HG02852 (cell line): ENCODE measurements at regions not wholly inside any gene's neighbourhood (a gene's known extent, or its start where the extent isn't known, plus 50 kb on each side); places are given as distances from the start of the nearest gene placed in this dataset.

Source experiments
- ATAC-seq: cut with Tn5 transposase; IDR thresholded peaks from one replicate; pipeline ENCODE4 v1.9.1; 2021; ENCODE audit warnings: mild to moderate bottlenecking, moderate library complexity; ENCODE audit not compliant: unreplicated experiment

DNA sequence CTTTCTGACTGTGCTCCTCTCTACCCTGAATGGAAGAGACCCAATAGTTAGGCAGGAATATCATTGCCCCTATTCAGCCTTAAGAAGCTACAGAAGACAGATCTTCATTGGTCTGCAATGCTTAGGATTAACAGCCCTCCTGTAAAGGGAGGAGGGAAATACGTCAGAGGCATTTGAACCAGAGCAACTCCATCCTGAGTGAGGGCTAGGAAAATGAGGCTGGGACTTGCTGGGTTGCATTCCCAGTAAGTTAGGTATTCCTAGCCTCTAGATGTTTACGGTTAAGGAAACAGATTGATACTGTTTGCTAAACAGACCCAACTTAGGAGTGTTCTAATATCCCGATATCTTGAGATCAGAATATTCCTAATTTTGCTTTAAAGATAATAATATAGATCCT lies 63.5 kb downstream of the PCDH18 start:
- ATAC-seq, result no peak

DNA sequence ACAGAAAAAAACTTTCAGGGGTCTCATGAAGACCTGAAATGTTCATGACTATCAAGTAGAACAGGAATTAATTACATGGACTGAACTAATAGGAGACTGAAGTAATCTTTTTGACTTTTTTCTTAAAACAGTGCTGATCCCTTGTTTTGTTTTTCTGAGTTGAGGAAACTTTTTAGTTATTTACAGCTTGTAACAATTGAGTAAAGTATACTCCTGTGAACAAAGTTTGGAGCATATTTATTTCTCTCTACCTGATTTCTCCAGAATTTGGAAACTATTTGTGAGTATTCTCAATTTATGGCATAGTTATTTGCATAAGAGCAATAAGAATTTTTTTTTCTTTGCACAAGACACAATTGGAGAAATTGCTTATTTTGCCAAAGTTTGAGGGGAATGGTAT lies 64.8 kb downstream of the PCDH18 start:
- no peak for ATAC-seq

- no peak for ATAC-seq
Observed at GRCh38 chr4:137463377-137464003, 68.8 kb downstream of the PCDH18 start.

- no peak for ATAC-seq
Observed at GRCh38 chr4:137455647-137456321, 76.5 kb downstream of the PCDH18 start.

DNA sequence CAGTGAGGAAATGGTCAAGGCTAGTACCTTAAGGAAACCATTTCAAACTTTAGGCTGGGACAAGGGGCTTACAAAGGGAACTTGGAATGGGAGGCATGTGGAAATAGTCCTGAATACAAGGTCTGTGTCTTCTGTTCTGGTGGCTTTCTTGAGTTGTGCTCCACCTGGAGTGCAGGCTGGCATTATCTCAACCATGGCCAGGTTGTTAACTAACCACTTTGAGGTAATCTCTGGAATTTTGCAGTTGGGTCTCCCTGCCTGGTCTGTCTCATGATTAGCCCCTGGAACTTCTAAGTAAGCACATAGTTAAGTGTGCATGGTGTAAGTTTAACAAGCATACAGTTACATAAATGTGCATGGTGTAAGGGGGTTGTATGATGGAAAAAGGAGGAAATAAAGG lies 77.5 kb downstream of the PCDH18 start:
- no peak for ATAC-seq

DNA sequence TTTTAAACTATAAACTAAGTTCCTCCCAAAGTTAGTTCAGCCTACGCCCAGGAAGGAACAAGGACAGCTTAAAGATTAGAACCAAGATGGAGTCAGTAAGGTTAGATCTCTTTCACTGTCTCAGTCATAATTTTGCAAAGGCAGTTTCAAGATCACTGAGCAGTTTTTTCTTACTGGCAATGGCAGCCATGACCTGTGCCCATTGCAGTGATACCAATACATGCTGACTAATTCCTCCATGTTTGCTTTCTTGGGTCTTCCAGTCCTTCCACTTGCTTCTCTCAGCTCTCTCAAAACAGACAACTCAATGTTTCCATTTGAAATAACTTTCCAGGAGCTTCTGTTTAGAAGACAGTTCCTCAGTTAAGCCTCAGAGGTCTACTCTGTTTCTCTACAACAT lies 79.5 kb downstream of the PCDH18 start:
- ATAC-seq, result no peak

DNA sequence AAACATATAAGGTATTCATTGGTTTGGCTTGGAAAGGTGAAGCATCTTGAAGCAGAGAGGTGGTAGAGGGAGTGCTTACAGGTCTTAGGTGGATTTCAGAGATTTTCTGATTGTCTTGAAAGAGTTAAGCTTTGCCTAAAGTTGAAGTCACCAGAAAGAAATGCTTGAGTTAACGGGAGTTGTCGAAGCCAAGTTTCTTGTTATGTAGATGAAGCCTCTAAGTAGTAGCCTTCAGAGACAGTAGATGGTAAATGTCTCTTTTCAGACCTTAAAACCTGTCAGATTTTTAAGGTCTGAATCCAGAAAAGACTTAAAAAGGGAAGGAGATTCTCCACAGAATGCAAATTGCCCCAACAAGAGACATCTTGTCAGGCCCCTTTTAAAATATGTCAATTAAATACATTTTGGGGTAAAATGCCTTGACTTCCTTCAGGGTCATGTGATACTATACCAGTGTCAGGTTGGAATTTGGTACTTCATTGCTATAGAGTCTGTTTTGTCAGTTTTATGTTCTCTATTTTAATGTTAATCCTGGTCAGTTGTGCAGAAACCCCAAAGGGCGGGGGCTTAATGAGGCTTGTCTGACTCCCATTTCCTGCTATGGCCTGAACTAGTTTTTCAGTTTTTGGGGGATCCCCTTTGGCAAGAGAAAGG lies 81.0 kb downstream of the PCDH18 start:
- ATAC-seq, result no peak

DNA sequence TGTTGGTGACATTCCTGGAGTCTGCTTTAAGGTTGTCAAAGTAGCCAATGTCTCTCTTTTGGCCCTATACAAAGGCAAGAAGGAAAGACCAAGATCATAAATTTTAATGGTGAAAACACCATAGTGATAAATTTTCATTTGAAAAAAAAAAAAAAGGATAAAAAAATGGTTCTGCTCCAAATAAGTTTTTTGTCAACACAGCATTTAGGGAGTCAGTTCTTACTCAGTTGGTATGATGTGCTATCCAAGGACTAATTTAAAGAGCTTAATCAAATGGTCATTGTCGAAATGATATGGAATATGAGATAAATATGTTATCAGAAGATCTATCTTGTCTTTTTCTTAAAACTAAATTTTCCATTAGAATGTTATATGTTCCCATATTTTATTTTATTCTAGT lies 83.9 kb downstream of the PCDH18 start:
- ATAC-seq, result no peak

DNA sequence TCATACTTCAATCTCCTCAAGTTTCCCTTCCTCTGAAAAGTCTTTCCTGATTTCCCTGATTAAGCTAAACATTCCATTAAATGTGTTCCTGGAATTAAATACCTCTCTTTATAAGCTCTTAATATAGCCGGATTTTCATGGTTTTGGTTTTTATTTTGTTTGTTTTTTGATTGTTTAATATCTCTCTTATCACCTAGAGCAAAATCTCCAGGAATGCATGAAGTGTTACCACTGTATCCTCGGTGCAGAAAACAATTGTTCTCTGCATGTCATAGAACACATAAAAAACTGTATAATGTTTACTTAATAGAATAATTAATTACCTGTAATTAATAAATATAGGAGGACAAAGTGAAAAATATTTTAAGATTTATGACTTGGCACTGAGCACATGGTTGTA lies 86.2 kb downstream of the PCDH18 start:
- ATAC-seq, result no peak

GRCh38 chr4:137443031-137443800 lies 89.1 kb downstream of the PCDH18 start:
- ATAC-seq, result no peak

DNA sequence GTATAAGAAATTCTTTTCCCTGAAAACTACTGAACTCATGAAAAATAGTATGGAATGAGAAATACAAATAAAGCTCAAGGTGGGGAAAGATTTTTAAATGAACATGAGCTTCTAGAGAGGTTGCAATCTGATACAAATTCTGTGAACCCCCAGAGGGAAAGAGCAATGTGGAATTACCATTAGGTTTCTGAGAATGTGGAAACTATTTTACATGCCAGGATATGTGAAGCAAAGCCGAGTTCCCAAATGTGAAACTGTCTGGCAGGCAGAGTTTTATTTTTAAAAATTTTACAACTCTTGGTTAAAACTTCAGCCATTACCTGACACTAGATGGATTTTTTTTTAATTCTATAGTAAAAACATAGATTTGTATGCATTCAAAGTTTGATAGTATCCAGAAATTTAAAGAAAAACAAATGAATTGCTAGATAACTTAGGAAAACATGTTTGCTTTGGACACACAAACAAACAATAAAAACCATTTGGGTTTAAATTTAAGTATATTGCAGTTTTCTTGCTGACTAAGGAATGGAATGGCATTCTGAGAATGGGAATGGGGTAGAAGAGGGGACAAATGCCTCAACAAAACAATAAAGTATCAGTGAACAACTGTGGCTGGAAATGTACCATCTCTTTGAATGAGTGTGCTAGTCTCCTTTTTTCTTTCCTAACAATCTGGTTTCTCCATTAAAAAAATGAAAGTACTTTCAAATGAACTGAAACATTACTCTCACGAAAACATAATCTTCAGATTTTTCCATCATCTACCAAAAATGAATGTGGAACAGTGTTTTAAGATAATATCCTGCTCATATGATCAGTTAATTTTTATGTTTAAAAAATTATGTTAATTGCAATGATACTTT lies 99.6 kb downstream of the PCDH18 start:
- ATAC-seq, result no peak

DNA sequence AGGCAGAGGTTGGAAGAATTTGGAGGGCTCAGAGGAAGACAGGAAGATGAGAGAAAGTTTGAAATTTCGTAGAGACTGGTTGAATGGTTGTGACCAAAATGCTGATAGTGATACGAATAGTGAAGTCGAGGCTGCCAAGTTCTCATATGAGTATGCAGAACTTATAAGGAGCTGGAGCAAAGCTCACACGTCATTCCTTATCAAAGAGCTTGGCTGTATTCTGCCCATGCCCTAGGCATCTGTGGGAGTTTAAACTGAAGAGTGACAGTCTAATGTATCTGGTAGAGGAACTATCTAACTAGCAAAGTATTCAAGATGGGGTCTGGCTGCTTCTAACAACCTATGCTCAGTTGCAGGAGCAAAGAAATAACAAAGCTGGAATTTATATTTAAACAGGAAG lies 102.1 kb downstream of the PCDH18 start:
- no peak for ATAC-seq

DNA sequence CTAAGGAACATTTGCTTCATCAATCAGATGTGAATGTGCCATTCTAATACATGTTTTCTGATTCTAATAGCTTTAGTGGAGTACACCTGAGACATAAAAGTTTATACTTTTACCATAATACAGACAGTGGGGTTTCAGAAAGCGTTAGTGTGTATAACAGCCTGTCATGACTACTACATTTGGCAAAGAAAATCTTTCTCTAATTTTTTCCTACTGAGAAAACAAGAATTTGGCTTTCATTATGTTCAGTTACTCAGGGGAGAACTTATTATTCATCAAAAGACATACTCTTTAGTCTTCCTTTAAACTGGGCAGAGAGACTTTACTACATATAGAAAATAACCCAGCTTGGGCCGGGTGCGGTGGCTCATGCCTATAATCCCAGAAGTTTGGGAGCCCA lies 104.9 kb downstream of the PCDH18 start:
- ATAC-seq, result no peak

- no peak for ATAC-seq
Observed at GRCh38 chr4:137425281-137425680, 107.0 kb downstream of the PCDH18 start.

DNA sequence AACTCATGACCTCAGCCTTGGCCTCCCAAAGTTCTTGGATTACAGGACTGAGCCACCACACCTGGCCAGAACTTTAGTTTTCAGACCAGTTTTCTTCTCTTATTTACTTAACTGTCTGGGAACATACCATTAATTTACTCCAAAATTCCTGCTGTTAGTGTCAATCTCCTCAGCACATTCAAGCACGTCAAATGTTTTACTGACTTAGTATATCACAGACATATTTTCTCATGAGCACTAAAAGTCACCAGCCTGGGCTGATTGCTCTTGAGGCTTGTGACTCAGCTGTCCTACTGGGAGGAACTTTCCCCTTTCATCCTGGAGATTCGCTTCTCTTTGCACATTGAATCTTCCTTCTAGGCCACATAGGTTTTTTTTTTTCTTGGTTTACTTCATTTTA lies 109.6 kb downstream of the PCDH18 start:
- ATAC-seq, result no peak

GRCh38 chr4:137421796-137422195 lies 110.5 kb downstream of the PCDH18 start:
- ATAC-seq, result no peak

DNA sequence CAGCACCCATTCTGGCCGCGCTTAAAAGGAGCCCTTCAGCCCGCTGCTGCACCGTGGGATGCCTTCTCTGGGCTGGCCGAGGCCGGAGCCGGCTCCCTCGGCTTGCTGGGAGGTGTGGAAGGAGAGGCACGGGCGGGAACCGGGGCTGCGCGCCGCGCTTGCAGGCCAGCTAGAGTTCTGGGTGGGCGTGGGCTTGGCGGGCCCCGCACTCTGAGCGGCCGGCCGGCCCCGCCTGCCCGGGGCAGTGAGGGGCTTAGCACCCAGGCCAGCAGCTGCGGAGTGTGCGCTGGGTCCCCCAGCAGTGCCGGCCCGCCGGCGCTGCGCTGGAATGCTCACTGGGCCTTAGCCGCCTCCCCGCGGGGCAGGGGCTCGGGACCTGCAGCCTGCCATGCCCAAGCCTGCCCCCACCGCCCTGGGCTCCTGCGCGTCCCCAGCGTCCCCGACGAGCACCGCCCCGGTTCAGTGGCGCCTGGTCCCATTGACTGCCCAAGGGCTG lies 111.3 kb downstream of the PCDH18 start:
- ATAC-seq, result no peak

GRCh38 chr4:137417676-137418075 lies 114.6 kb downstream of the PCDH18 start:
- ATAC-seq, result no peak

GRCh38 chr4:137414802-137415201 lies 117.5 kb downstream of the PCDH18 start:
- ATAC-seq, result no peak

DNA sequence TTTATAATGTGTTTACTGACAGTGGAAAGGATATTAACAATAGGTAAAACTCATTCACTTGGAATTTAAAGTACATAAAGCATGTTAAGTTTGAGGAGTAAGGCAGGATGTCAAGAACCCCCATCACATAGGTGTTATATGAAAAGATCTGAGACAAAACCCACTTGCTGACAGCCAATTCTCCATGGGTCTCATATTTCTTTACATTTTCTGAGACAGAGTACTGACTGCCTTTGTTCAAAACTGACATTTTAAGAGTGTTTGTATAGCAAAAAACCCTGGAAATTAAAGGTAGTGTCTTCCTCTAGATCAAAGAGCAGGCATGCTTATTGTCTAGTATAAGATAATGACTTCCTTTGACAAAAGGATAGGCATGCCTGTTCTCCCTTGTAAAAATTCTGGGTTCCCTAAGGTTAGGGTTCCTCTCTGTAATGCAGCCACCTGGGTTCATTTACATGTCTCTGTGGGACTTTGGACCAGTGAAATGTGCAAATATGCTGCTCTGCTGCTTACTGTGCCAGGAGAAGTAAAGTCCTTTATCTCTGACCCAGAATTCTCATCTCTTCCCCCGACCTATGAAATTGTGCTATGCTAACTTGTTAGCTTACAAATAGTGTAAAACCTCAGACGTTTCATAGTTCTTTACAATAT lies 123.6 kb downstream of the PCDH18 start:
- ATAC-seq, result no peak
